ENCODE measurements at regions not wholly inside any gene's neighbourhood (a gene's known extent, or its start where the extent isn't known, plus 50 kb on each side); places are given as distances from the start of the nearest gene placed in this dataset.

GRCh38 chr10:36712695-36713094, 412.7 kb upstream of the ANKRD30A start:
- no peak for TF ChIP-seq CTCF (IDR thresholded peaks at IDR 0.05)
- no peak for TF ChIP-seq POLR2A (IDR thresholded peaks at IDR 0.05)
